ENCODE measurements at regions not wholly inside any gene's neighbourhood (a gene's known extent, or its start where the extent isn't known, plus 50 kb on each side); places are given as distances from the start of the nearest gene placed in this dataset.
"Not testable (repeated sequence)": the region's sequence is repeated elsewhere in the genome, so short reads cannot be mapped to it uniquely, and the experiment has no call there.

DNA sequence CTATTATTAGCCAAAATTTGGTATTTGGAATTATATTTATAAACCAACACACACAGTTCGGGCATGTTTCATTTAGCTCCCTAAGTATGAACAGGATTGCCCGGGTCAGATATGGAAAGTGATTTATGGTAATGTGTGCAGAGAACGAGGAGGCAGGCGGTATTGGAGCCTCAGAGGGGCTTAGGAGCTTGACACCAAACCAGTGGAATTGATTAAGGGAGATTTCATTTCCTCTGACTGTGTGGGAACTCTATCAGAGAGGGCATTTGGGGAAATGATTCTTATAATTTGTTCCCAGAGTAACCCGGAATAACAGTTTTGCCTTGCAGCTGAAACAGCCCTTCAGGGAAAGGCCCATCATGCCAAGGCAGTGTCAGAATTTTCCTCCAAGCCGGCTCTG, 115.1 kb upstream of the SPTLC3 start:
- DNase-seq (ENCODE audit: low spot score): no peak

DNA sequence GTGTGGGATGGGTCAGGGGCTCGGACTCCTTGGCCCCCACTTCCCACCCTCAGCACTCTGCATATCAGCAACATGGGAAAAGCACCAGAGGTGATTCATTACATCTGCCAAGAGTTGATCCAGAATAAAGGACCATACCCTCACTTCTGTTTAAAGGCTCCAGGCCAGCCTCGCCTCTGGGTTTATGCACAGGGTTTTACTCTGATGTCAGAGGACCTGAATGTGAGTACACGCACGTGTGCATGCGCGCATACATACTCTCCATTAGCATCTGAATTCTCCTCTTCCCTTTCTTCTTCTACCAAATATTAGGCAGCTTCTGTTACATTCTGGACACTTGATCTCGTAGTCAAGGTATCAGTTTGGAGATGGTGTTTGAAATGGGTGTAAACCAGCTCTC, 114.7 kb upstream of the SPTLC3 start:
- no peak for DNase-seq (ENCODE audit: low spot score)

DNA sequence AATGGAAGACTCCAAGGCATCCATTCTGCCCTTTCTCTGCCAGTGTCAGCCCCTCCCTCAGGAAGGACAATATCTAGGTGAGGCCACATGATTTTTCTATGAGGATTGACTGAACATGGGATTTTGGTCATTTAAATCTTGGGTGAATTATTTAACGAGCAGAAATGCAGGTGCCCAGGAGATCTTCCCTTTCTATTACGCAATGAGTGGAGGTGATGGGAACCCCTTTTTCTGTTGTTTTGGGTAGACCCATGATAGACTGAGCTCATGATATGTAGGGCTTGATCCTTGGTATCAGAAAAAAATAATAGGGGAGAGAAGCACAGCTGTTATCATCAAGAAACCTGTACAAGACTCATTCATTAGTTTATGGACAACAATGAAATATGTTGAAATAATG, 112.6 kb upstream of the SPTLC3 start:
- DNase-seq (ENCODE audit: low spot score): no peak

DNA sequence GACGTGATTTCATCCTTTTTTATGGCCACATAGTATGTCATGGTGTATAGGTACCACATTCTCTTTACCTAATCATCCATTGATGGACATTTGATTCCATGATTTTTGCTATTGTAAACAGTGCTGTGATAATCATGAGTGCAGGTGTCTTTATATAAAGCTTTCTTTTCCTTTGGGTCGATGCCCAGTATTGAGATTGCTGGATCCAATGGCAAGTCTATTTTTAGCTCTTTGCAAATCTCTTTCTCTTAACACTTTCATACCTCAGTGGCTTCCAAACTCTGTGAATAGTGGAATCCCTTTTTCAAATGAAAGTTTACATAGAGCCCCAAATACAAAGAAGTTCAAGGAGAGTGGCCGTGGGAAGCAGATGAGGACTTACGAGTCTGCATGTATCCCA, 105.8 kb upstream of the SPTLC3 start:
- no peak for DNase-seq (ENCODE audit: low spot score)

DNA sequence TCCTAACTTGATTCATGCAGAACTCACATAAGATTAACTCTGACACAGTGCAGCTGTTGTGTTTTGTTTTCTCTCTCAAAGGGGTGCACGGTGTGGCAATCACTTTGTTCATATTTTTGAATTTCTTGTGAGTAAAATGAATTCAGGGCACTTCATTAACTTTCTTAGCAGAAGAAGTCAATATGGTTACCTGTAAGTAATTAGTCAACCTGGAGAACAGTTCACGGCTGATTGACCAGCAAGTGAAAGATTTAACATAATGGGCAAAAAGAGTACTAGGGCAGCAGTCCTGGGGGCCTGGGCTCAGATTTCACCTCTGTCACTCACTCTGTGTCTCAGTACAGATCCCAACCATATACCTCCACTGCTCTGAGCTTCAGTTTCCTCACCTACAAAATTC, 102.4 kb upstream of the SPTLC3 start:
- no peak for DNase-seq (ENCODE audit: low spot score)

DNA sequence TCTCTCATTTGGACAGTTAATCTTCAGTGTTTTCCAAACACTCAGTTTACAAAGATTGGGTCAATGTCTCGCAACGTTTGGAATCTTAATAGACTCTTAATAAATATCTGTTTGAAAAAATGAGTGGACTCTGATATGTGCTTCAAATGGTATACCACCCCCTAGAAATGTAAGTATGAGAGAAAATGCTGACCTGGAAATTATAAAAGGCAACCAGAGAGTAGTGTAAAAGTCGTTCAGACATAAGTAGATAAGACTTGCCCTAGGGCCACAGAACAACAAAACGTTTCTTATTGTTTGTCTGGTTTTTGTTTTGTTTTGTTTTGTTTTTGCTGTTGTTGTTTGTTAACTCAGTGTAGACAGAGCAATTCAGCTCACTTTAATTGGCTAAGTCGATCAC, 97.4 kb upstream of the SPTLC3 start:
- DNase-seq (ENCODE audit: low spot score): no peak

DNA sequence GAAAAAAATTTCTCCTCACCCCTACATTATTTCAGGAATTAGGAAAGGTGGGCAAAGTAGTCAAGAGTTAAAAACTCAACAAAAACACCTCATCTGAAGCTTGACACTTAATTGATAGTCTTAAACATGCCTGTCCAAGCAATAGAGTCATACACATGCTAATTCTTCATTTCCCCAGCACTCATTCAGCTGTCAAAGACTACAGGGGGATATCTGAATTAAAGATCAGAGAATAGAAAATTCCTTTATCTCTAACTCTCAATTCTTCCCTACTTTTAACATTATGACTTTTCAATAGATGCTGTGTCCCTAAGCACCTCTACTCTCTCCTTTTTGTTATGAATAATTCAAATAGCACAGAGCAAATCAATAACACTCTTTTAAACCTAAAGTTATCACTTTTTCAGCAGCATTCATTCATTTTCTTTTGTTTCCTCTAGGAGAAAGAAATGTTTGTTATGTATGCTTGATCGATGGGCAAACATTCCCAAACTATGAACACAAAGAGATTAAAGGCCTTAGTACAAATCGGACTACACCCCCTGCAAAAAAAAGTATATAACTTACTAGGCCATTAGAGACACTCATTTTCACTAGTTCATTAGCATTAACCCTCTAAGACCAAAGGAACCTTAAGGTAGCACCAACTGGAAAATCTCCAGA, 94.9 kb upstream of the SPTLC3 start:
- DNase-seq (ENCODE audit: low spot score): no peak

DNA sequence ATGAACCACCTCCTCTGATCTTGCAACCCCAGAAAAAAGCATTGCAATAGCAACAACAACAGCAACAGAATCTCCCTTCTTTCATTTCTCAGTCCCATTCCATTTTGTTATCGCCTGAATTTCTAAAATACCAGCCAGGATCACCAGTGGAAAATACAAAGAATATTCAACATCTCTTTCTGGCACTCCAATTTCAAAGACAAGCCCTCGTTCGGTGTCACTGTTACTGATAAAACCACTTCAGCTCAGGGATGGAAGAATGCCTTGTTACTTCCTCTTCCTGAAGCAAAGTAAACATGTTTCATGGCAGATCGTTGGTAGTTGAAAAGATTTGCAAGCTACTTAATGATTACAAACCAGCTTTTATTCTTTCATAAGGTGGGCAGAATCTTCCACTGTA, 94.0 kb upstream of the SPTLC3 start:
- DNase-seq (ENCODE audit: low spot score): no peak

DNA sequence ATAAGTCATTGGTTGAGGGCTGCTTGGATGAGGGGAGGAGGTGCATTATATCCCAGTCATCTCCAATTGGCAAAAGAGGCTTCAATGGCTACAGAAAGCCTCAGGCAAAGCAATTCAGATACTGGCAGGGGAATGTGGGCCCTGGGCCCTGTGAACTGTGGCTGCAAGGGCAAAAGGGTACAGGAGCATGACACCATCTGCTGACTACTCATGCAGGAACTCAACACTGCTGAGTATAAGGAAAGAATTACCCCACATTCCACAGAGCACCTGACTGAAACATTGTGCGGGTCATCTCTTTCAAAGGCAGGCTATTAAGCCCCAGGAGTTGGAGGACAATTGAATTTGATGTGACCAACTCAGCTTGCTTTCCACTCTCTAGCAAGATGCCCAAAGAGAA, 92.1 kb upstream of the SPTLC3 start:
- no peak for DNase-seq (ENCODE audit: low spot score)

DNA sequence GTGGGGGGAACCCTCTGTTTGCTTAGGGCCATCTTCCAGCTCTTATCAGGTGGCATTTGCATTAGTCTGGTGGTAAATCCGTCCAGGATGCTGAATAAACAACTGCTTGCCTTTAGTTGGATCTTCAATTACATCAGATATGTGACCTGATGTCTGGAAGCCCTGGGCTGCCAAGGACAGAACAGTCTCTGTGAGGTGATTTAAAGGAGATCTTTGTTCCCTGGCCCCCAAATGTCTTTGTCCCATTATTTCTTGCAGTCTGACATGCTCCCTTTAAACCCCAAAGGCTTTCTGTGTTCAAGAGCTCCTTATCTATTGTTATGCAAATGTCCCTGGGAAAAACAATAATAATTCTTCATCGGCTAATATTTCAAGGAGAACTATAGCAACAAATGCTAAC, 84.6 kb upstream of the SPTLC3 start:
- DNase-seq (ENCODE audit: low spot score): no peak

DNA sequence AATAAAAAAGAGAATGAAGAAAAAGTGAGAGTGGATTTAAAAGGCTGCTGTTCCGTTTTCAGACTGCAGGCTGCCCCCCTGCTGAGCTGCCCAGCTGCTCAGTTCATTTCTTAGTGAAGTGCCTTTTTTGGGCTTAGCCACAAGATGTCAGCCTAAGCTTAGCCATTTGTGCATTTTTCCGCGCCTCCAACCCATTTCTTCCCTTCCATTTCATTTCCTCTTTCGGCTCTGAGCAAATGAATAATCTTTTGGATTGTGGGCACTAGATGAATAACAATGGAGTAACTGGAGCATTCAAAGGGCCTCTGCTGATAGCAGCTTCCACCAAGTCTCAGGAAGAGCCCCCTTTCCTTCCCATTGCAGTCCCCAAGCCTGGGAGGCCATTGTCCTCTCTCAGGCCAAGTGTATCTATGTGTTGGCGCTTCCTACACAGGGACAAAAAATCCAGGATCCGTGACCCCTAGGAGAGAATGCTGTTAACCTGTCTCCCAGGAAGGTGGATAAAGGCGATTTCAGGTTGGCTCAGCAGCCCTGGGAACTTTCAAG, 83.5 kb upstream of the SPTLC3 start:
- DNase-seq (ENCODE audit: low spot score): peak; percentile 74

DNA sequence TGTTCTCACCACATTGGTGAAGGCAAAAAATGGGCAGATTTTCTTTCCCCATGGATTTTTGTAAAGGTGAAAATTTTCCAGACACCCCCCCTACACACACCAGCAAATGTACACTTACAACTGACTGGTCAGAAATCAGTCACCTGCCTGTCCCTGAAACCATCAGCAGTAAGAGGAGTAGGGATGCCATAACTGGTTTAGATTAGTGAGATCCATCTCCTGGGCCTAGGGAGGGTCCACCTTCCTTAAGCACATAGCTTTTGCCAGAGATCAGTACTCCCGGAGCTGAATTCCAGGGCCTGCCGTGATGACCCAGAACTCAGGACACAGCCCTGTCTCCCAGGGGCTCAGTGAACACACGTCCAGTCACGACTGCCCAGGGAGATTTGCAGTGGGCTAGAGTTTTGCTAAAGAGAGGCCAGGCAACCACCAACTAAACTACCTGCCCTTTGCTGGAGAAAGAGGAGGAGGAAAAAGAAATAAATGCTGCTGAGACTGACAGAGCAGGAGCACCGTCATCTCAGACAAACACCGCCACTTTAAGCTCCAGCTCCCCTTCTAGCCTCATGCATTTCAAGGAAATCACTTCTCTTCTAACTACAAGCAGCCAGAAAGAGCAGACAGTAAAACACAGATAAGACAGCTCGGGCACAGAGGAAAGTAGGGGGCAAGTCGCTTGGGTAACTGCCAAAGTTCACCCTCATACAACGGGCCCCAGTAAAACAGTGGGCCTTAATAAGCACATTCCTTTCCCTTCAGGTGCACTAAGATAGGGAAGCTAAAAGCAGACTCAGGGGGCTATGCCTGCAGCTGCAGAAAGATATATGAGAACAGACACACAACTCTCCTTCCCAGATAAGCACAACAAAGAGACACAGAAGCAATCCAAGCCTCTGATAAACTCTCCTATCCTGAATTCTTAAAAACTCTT, 82.6 kb upstream of the SPTLC3 start:
- DNase-seq (ENCODE audit: low spot score): no peak

DNA sequence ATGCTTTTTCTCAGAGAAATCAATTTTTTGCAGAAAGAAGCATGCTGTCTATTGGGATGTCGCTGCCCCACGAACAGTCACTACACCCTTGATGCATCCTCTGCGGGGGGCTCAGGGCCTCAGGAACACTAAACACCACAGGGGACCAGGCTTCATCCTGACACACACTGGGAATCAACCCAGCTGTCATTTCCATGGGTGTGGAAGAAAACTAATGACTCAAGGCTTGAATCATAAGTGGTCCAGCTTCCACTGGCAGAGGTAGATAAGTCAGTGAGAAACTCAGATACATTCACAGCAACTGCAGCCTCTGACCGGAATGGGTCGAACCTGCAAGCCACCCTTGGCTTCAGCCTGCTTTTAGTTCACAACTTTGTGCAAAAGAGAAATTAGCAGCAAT, 81.3 kb upstream of the SPTLC3 start:
- no peak for DNase-seq (ENCODE audit: low spot score)

DNA sequence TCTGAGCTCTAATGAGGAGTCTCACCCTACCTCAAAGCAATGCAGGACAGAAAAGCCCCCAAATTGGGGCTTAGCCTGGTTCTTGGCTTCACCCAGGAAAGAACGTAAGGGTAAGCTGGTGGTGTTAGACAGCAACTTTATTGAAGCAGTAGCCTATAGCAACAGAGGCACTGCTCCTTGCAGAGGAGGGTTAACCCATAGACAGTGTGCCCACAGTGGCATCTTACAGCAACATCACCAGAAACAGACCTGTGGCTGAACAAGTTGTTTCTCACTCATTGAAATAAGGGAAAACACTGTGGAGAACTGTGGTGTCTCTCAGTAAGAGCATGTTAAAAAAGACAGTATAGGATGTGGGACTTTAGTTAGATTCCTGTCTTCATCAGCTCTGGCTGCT, 80.4 kb upstream of the SPTLC3 start:
- no peak for DNase-seq (ENCODE audit: low spot score)

DNA sequence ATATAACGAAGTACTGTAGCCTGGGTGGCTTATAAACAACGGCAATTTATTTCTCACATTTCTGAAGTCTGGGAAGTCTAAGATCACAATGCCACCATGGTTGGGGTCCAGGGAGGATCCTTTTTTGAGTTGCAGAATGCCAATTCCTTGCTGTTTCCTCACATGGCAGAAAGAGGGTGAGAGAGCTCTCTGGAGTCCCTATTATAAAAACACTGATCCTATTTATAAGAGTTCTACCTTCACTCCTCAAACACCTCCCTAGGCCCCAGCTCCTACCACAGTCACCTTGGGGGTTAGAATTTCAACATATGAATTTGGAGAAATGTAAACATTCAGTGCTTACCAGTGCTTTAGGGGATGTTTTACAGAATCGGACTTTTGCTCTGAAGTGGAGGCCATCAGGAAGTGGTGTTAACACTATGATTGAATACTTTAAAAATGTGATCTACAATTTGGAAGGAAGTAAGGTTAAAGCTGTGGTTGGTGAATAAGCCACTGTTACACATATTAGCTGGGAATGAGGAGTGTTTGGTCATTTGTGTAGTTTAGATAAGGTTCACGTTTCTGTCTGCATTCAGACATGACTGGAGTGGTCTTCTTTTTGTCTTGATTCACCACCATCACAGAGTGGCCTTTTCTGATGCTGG, 79.9 kb upstream of the SPTLC3 start:
- DNase-seq (ENCODE audit: low spot score): no peak

DNA sequence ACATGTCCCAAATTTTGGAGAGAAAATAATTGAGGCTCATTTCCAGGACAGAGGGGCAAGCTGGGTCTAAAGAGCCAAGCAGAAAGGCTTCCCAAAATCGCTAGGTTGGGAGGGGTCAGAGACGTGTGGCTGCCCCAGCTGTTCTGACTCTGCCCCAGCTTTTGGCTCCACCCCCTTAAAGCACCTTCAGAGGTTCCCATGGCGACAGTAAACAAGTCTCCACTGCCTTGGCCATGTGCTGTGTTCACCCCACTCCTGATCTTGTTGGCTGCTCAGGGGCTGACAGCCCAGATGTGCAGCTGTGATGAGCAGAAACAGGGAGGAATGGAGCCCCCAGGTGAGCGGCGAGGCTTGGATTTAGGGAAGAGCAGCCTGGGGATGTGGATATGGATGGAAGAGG, 72.8 kb upstream of the SPTLC3 start:
- peak; percentile 28 for DNase-seq (ENCODE audit: low spot score)

DNA sequence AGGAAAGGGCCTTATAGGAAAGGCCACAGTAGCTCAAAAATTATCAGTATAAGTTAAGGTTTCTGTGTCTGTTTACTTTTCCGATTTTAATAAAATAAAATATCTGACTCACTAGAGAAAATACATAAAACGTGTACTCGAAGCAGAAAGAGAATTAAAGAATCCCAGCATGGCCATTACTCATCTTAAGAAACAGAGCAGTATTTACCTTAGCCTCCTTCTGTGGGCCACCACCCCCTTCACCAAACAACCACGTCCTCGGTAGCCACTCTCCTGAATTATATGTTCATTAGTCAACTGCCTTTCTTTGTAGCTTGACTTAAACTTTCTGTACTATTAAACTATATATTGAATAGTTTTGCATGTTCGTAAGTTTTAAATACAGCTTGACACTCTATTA, 72.2 kb upstream of the SPTLC3 start:
- DNase-seq (ENCODE audit: low spot score): no peak

DNA sequence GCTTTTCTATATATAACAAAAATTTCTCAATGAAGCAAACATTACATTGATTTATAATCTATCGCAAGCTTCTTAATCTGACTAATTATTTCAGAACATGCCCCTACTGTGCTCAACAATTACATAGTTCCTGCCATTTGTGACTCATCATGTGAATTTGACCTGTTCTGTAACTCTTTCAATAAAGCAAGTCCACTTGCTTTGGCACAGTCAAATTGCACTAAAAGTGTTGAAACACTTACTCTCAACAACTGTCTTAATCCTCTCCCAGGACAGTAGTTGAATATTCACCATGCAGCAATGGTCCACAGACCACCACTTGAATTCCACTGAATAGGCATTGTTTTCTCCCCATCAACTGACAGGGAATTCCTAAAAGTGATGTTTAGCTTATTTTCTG, 67.7 kb upstream of the SPTLC3 start:
- DNase-seq (ENCODE audit: low spot score): no peak

DNA sequence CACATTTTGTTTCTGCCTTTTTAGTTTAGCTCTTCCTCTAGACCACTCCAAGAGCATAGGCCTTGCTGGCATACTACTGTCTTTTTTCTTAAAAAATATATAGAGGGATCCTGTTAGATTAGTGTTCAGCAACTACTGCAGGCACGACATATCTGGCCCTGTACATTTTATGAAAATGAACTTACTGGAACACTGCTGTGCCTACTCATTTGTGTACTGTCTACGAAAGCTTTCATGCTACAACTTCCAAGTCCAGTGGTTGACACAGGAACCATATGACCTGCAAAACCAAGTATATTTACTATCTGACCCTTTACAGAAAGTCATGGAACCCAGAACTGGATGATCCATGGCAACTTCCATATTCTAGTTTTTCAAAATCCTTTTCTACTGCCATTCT, 66.6 kb upstream of the SPTLC3 start:
- no peak for DNase-seq (ENCODE audit: low spot score)

DNA sequence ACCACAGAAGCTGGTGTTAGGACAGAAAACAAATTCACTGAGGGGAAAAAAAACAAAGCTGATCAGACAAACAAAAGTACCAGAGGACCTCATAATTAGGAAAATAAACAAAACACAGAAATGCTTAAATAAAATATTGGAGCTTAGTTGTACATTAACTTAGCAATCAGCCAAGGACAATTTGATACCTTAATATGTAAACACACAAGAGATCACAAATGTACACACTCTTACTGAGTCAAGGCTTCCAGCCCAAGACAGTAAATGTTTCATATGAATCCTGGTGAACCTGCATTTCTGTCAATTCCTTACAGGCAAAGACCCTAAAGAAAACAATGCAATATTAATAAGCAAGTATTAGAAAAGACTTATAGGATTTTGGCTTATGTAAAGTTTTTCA, 62.0 kb upstream of the SPTLC3 start:
- no peak for DNase-seq (ENCODE audit: low spot score)

DNA sequence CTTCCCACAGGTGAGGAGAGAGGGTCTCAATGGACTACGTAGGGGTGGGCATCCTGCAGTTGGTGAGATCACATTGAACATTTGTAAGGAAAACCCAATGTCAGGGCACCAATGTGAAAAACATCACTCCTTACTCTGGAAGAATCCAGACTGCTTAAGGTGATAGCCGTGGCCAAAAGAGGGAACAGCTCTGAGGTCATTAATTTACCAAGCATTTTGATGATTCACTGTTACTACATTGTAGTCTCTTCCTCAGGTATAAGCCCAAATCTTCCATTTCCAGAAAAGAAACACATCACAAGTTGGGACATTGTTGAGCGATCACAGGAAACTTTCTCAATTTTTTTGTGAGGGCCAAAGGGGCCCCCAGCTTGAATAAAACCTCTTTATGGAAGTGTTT, 61.1 kb upstream of the SPTLC3 start:
- DNase-seq (ENCODE audit: low spot score): no peak

DNA sequence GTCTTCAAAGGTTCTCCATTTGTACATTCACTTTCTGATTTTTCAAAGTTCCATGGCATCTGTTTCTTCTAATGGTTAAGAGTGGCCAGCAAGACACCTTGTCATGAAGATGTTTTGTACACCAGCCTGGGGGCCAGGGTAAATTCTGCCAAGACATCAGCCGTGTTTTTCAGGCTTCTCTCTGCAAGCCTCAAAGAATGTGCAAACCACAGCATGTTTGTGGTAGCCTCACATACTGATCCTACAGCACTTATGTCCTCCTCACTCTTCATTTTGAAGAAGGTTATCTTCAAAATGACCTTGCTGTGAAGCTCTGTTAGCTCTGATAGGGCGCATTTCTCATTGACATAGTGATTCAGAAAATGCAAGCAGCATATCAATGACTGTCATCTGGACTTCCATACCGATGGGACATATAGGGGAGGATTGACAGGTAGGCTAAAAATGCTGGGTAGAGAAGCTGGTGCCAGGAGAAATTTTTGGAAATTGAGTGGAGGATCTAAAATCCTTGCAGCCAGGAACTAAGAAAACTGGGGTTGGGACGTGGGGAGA, 59.3 kb upstream of the SPTLC3 start:
- DNase-seq (ENCODE audit: low spot score): no peak

DNA sequence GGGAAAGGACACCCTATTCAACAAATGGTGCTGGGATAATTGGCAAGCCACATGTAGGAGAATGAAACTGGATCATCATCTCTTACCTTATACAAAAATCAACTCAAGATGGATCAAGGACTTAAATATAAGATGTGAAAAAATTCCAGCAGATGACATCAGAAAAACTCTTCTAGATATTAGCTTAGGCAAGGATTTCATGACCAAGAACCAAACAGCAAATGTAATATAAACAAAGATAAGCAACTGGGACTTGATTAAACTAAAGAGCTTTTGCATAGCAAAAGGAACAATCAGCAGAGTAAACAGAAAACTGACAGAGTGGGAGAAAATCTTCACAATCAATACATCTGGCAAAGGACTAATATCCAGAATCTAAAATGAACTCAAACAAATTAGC, 54.5 kb upstream of the SPTLC3 start:
- not testable (repeated sequence) for DNase-seq (ENCODE audit: low spot score)
